ENCODE measurements at regions not wholly inside any gene's neighbourhood (a gene's known extent, or its start where the extent isn't known, plus 50 kb on each side); places are given as distances from the start of the nearest gene placed in this dataset.
"Not testable (repeated sequence)": the region's sequence is repeated elsewhere in the genome, so short reads cannot be mapped to it uniquely, and the experiment has no call there.

DNA sequence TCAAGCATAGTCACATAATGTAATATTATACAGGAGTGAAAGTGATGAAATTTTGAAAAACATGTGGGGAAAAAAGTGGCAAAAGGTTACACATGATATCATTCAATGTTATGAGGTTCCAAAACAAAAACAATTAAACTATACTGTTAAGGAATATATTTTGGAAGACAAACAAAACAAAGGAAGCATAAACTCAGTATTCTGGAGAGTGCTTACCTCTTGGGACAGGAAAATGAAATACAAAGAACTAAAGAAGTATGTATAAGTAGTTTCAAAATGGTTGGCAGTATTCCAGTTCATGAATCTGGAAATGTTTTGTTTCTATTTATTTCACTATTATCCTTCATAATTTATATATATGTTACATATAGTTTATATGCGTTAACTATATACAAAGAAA, 213.5 kb downstream of the MOXD1 start:
- H3K79me2 ChIP-seq (ENCODE audit: insufficient read depth, low read length), result no peaks in the 10 kb centered on the region
- H3K4me3 ChIP-seq (ENCODE audit: low read depth, low read length, poor library complexity, severe bottlenecking), result no peak overlapping the region
- no peak overlapping the region for H2AFZ ChIP-seq (ENCODE audit: low read length)
- H3K4me1 ChIP-seq (ENCODE audit: insufficient read depth, low read length, severe bottlenecking), result no peaks in the 10 kb centered on the region
- no peak overlapping the region for H3K4me2 ChIP-seq (ENCODE audit: low read length)
- no peaks in the 10 kb centered on the region for H3K9me2 ChIP-seq (ENCODE audit: low read depth, low read length)
- H3K27me3 ChIP-seq (ENCODE audit: insufficient read depth, low read length), result no peaks in the 10 kb centered on the region
- no peaks in the 10 kb centered on the region for H3F3A ChIP-seq (ENCODE audit: insufficient read depth, low read length)
- H3K27ac ChIP-seq (ENCODE audit: low read depth, low read length, poor library complexity, severe bottlenecking), result no peak overlapping the region
- no peaks in the 10 kb centered on the region for H3K36me3 ChIP-seq (ENCODE audit: insufficient read depth, low read length)
- H3K9ac ChIP-seq (ENCODE audit: low read length), result no peak overlapping the region
- TF ChIP-seq, protein P1, sequence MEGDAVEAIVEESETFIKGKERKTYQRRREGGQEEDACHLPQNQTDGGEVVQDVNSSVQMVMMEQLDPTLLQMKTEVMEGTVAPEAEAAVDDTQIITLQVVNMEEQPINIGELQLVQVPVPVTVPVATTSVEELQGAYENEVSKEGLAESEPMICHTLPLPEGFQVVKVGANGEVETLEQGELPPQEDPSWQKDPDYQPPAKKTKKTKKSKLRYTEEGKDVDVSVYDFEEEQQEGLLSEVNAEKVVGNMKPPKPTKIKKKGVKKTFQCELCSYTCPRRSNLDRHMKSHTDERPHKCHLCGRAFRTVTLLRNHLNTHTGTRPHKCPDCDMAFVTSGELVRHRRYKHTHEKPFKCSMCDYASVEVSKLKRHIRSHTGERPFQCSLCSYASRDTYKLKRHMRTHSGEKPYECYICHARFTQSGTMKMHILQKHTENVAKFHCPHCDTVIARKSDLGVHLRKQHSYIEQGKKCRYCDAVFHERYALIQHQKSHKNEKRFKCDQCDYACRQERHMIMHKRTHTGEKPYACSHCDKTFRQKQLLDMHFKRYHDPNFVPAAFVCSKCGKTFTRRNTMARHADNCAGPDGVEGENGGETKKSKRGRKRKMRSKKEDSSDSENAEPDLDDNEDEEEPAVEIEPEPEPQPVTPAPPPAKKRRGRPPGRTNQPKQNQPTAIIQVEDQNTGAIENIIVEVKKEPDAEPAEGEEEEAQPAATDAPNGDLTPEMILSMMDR (IDR thresholded peaks at IDR 0.05; ENCODE audit: low read length), result no peak
- TF ChIP-seq EZH2 (IDR thresholded peaks at IDR 0.05; ENCODE audit: borderline replicate concordance, low read length), result no peak
- no peaks in the 10 kb centered on the region for H3K9me3 ChIP-seq (ENCODE audit: low read length)
- no peaks in the 10 kb centered on the region for H4K20me1 ChIP-seq (ENCODE audit: insufficient read depth, low read length)

- H3F3A ChIP-seq (ENCODE audit: insufficient read depth, low read length); H2AFZ ChIP-seq (ENCODE audit: low read length); H3K27me3 ChIP-seq (ENCODE audit: insufficient read depth, low read length); H3K27ac ChIP-seq (ENCODE audit: low read depth, low read length, poor library complexity, severe bottlenecking); H3K9me2 ChIP-seq (ENCODE audit: low read depth, low read length); H3K4me3 ChIP-seq (ENCODE audit: low read depth, low read length, poor library complexity, severe bottlenecking); H3K79me2 ChIP-seq (ENCODE audit: insufficient read depth, low read length); H3K4me2 ChIP-seq (ENCODE audit: low read length); H3K9me3 ChIP-seq (ENCODE audit: low read length); H3K36me3 ChIP-seq (ENCODE audit: insufficient read depth, low read length); H4K20me1 ChIP-seq (ENCODE audit: insufficient read depth, low read length); H3K4me1 ChIP-seq (ENCODE audit: insufficient read depth, low read length, severe bottlenecking); H3K9ac ChIP-seq (ENCODE audit: low read length): not testable (repeated sequence)
These were observed 216.3 kb downstream of the MOXD1 start for GRCh38 chr6:132184966-132185365.

DNA sequence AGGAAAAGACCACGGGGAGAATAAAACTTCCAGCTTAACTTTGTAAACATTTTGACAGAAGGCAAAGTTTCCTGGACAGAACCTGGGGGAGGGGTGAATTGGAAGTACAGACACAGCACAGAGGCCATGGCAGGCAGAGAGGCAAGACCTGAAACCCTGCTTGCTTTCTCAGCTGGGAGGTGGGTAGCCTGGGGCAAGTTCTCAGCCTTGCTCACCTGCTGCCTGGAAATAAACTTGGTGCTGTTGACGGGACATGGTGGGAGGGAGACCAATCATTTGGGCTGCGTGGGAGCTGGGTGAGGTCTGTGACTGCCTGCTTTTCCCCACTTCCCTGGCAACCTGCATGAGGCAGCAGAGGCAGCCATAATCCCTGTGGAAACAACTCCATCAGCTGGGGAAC, 221.3 kb downstream of the MOXD1 start:
- H3K79me2 ChIP-seq (ENCODE audit: insufficient read depth, low read length), result no peaks in the 10 kb centered on the region
- TF ChIP-seq, protein P1 (IDR thresholded peaks at IDR 0.05; ENCODE audit: low read length), result no peak
- no peak for TF ChIP-seq EZH2 (IDR thresholded peaks at IDR 0.05; ENCODE audit: borderline replicate concordance, low read length)
- no peaks in the 10 kb centered on the region for H4K20me1 ChIP-seq (ENCODE audit: insufficient read depth, low read length)
- H3K9ac ChIP-seq (ENCODE audit: low read length), result no peak overlapping the region
- H3K27me3 ChIP-seq (ENCODE audit: insufficient read depth, low read length), result no peaks in the 10 kb centered on the region
- no peak overlapping the region for H3K4me3 ChIP-seq (ENCODE audit: low read depth, low read length, poor library complexity, severe bottlenecking)
- no peaks in the 10 kb centered on the region for H3K36me3 ChIP-seq (ENCODE audit: insufficient read depth, low read length)
- H2AFZ ChIP-seq (ENCODE audit: low read length), result no peak overlapping the region
- H3K9me3 ChIP-seq (ENCODE audit: low read length), result no peaks in the 10 kb centered on the region
- H3K9me2 ChIP-seq (ENCODE audit: low read depth, low read length), result no peaks in the 10 kb centered on the region
- no peak overlapping the region for H3K27ac ChIP-seq (ENCODE audit: low read depth, low read length, poor library complexity, severe bottlenecking)
- no peaks in the 10 kb centered on the region for H3K4me1 ChIP-seq (ENCODE audit: insufficient read depth, low read length, severe bottlenecking)
- H3K4me2 ChIP-seq (ENCODE audit: low read length), result no peak overlapping the region
- no peaks in the 10 kb centered on the region for H3F3A ChIP-seq (ENCODE audit: insufficient read depth, low read length)

DNA sequence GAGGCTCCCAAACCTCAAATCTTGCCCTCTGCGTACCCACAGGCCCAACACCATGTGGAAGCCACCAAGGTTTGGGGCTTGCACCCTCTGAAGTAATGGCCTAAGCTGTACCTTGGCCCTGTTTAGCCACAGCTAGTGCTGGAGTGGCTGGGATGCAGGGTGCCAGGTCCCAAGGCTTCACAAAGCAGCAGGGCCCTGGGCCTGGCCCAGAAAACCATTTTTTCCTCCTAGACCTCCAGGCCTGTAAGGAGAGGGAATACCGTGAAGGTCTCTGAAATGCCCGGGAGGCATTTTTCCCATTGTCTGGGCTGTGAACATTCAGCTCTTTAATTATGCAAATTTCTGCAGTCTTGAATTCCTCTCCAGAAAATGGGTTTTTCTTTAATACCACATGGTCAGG, 223.7 kb upstream of the CCN2 start:
- Histone ChIP-seq H3K9ac (ENCODE audit: low read length) (no peak overlapping the region), H3K27ac (ENCODE audit: low read depth, low read length, poor library complexity, severe bottlenecking) (no peak overlapping the region), H4K20me1 (ENCODE audit: insufficient read depth, low read length) (no peaks in the 10 kb centered on the region), H3K27me3 (ENCODE audit: insufficient read depth, low read length) (no peaks in the 10 kb centered on the region), H3K9me3 (ENCODE audit: low read length) (no peaks in the 10 kb centered on the region), H3K36me3 (ENCODE audit: insufficient read depth, low read length) (no peaks in the 10 kb centered on the region), H3K4me2 (ENCODE audit: low read length) (no peak overlapping the region), H2AFZ (ENCODE audit: low read length) (no peak overlapping the region), H3K79me2 (ENCODE audit: insufficient read depth, low read length) (no peaks in the 10 kb centered on the region), H3F3A (ENCODE audit: insufficient read depth, low read length) (no peaks in the 10 kb centered on the region), H3K4me1 (ENCODE audit: insufficient read depth, low read length, severe bottlenecking) (no peaks in the 10 kb centered on the region), H3K9me2 (ENCODE audit: low read depth, low read length) (no peaks in the 10 kb centered on the region), H3K4me3 (ENCODE audit: low read depth, low read length, poor library complexity, severe bottlenecking) (no peak overlapping the region)
- no peak for TF ChIP-seq EZH2 (IDR thresholded peaks at IDR 0.05; ENCODE audit: borderline replicate concordance, low read length)
- TF ChIP-seq, protein P1 (IDR thresholded peaks at IDR 0.05; ENCODE audit: low read length), result no peak
